ENCODE measurements at regions not wholly inside any gene's neighbourhood (a gene's known extent, or its start where the extent isn't known, plus 50 kb on each side); places are given as distances from the start of the nearest gene placed in this dataset.
"Not testable (repeated sequence)": the region's sequence is repeated elsewhere in the genome, so short reads cannot be mapped to it uniquely, and the experiment has no call there.

- Mint-ChIP-seq H3K4me3 (ENCODE audit: unreplicated experiment) (no peak overlapping the region), H3K4me1 (ENCODE audit: low read depth) (no peaks in the 10 kb centered on the region), H3K27ac (ENCODE audit: unreplicated experiment) (no peak overlapping the region), H3K27me3 (ENCODE audit: low read depth) (peaks cover 2% of the 10 kb centered on the region), H3K36me3 (ENCODE audit: low read depth) (no peaks in the 10 kb centered on the region), H3K9me3 (ENCODE audit: low read depth) (no peaks in the 10 kb centered on the region)
- peak; percentile 64 for DNase-seq (ENCODE audit: low spot score)
- TF ChIP-seq, protein P1, sequence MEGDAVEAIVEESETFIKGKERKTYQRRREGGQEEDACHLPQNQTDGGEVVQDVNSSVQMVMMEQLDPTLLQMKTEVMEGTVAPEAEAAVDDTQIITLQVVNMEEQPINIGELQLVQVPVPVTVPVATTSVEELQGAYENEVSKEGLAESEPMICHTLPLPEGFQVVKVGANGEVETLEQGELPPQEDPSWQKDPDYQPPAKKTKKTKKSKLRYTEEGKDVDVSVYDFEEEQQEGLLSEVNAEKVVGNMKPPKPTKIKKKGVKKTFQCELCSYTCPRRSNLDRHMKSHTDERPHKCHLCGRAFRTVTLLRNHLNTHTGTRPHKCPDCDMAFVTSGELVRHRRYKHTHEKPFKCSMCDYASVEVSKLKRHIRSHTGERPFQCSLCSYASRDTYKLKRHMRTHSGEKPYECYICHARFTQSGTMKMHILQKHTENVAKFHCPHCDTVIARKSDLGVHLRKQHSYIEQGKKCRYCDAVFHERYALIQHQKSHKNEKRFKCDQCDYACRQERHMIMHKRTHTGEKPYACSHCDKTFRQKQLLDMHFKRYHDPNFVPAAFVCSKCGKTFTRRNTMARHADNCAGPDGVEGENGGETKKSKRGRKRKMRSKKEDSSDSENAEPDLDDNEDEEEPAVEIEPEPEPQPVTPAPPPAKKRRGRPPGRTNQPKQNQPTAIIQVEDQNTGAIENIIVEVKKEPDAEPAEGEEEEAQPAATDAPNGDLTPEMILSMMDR (IDR thresholded peaks at IDR 0.05) = no peak
Measured at GRCh38 chr2:72024451-72025175, 123.0 kb downstream of the CYP26B1 start.

GRCh38 chr2:72023678-72024390 is 123.8 kb downstream of the CYP26B1 start:
- no peaks in the 10 kb centered on the region for H3K4me1 Mint-ChIP-seq (ENCODE audit: low read depth)
- H3K27me3 Mint-ChIP-seq (ENCODE audit: low read depth) = peaks cover under 1% of the 10 kb centered on the region
- no peaks in the 10 kb centered on the region for H3K9me3 Mint-ChIP-seq (ENCODE audit: low read depth)
- no peak overlapping the region for H3K27ac Mint-ChIP-seq (ENCODE audit: unreplicated experiment)
- no peak overlapping the region for H3K4me3 Mint-ChIP-seq (ENCODE audit: unreplicated experiment)
- no peaks in the 10 kb centered on the region for H3K36me3 Mint-ChIP-seq (ENCODE audit: low read depth)
- TF ChIP-seq, protein P1 (IDR thresholded peaks at IDR 0.05) = no peak
- peak; percentile 55 for DNase-seq (ENCODE audit: low spot score)

DNA sequence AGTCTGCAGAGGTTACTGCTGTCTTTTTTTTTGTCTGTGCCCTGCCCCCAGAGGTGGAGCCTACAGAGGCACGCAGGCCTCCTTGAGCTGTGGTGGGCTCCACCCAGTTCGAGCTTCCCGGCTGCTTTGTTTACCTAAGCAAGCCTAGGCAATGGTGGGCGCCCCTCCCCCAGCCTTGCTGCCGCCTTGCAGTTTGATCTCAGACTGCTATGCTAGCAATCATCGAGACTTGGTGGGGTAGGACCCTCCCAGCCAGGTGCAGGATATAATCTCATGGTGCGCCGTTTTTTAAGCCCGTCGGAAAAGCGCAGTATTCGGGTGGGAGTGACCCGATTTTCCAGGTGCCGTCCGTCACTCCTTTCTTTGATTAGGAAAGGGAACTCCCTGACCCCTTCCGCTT is 126.3 kb downstream of the CYP26B1 start:
- not testable (repeated sequence) for H3K4me1 Mint-ChIP-seq (ENCODE audit: low read depth); DNase-seq (ENCODE audit: low spot score); H3K9me3 Mint-ChIP-seq (ENCODE audit: low read depth); H3K27me3 Mint-ChIP-seq (ENCODE audit: low read depth); H3K4me3 Mint-ChIP-seq (ENCODE audit: unreplicated experiment); H3K36me3 Mint-ChIP-seq (ENCODE audit: low read depth); H3K27ac Mint-ChIP-seq (ENCODE audit: unreplicated experiment)

GRCh38 chr2:72015266-72015665 is 132.4 kb downstream of the CYP26B1 start:
- H3K27ac Mint-ChIP-seq (ENCODE audit: unreplicated experiment) = no peak overlapping the region
- DNase-seq (ENCODE audit: low spot score) = no peak
- H3K27me3 Mint-ChIP-seq (ENCODE audit: low read depth) = peaks cover 9% of the 10 kb centered on the region
- H3K4me3 Mint-ChIP-seq (ENCODE audit: unreplicated experiment) = no peak overlapping the region
- TF ChIP-seq, protein P1 (IDR thresholded peaks at IDR 0.05) = no peak
- peaks cover 4% of the 10 kb centered on the region for H3K9me3 Mint-ChIP-seq (ENCODE audit: low read depth)
- no peaks in the 10 kb centered on the region for H3K36me3 Mint-ChIP-seq (ENCODE audit: low read depth)
- peaks cover 13% of the 10 kb centered on the region for H3K4me1 Mint-ChIP-seq (ENCODE audit: low read depth)

DNA sequence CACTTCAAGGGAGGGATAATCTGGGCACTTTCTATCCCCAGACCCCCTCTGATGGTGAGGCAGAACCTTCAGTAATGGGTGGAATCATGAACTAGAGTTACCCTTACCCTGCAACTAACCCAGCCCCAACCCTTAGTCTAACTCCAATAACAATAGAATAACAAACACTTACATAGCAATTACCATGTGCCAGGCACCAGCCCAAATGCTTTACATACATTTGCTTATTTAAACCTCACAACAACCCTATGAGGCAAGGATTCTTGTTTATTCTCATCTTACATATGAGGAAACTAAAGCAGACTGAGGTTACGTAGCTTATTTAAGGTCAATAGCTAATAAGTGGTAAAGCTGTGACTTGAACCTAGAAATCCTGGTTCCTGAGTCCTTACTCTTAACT is 132.8 kb downstream of the CYP26B1 start:
- no peak overlapping the region for H3K4me3 Mint-ChIP-seq (ENCODE audit: unreplicated experiment)
- H3K27ac Mint-ChIP-seq (ENCODE audit: unreplicated experiment) = no peak overlapping the region
- peaks cover 4% of the 10 kb centered on the region for H3K9me3 Mint-ChIP-seq (ENCODE audit: low read depth)
- no peaks in the 10 kb centered on the region for H3K36me3 Mint-ChIP-seq (ENCODE audit: low read depth)
- peaks cover 9% of the 10 kb centered on the region for H3K27me3 Mint-ChIP-seq (ENCODE audit: low read depth)
- no peak for DNase-seq (ENCODE audit: low spot score)
- TF ChIP-seq, protein P1 (IDR thresholded peaks at IDR 0.05) = no peak
- H3K4me1 Mint-ChIP-seq (ENCODE audit: low read depth) = peaks cover 13% of the 10 kb centered on the region
